ENCODE measurements at regions not wholly inside any gene's neighbourhood (a gene's known extent, or its start where the extent isn't known, plus 50 kb on each side); places are given as distances from the start of the nearest gene placed in this dataset.
"Not testable (repeated sequence)": the region's sequence is repeated elsewhere in the genome, so short reads cannot be mapped to it uniquely, and the experiment has no call there.

- no peak overlapping the region for H3K4me3 Mint-ChIP-seq
- H3K9me3 Mint-ChIP-seq: no peaks in the 10 kb centered on the region
- no peak for ATAC-seq
- no peaks in the 10 kb centered on the region for H3K36me3 Mint-ChIP-seq
- H3K27me3 Mint-ChIP-seq: peaks cover 8 to 16% of the 10 kb centered on the region in 2 donors
- no peak for DNase-seq (ENCODE audit: low spot score)
- H3K27ac Mint-ChIP-seq: no peak overlapping the region
- H3K4me1 Mint-ChIP-seq (ENCODE audit: low read depth in 2 of 2): no peaks in the 10 kb centered on the region
Measured at GRCh38 chr13:91245288-91245687, 102.2 kb upstream of the MIR17HG start.

DNA sequence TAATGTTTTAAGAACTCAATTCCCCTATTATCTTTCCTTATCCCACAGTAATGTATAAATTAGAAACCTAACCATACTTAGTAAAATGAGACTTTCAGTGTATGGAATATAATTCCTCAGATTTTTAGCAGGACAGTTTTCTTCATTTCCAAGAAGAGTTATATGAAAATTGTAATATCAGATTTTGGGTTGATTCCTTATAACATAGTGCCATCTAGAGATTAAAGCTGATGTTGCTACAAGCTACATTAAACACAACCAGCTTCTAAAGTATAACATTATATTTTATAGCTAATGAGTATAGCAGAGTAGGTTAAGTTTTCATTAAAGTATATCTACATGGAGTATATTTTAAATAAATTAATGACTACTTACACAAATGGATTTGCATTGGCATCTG lies 99.7 kb upstream of the MIR17HG start:
- Mint-ChIP-seq H3K9me3 (no peaks in the 10 kb centered on the region), H3K4me3 (no peak overlapping the region)
- no peak for ATAC-seq

GRCh38 chr13:91248249-91248648 lies 99.2 kb upstream of the MIR17HG start:
- H3K9me3 Mint-ChIP-seq: no peaks in the 10 kb centered on the region
- no peak overlapping the region for H3K27ac Mint-ChIP-seq
- no peaks in the 10 kb centered on the region for H3K36me3 Mint-ChIP-seq
- no peak overlapping the region for H3K4me3 Mint-ChIP-seq
- H3K4me1 Mint-ChIP-seq (ENCODE audit: low read depth in 2 of 2): no peaks in the 10 kb centered on the region
- peaks cover 8 to 16% of the 10 kb centered on the region in 2 donors for H3K27me3 Mint-ChIP-seq
- ATAC-seq (no peak), DNase-seq (ENCODE audit: low spot score) (no peak)

More for the DNA sequence above, 99.7 kb upstream of the MIR17HG start:
- Mint-ChIP-seq H3K36me3 (no peaks in the 10 kb centered on the region), H3K27ac (no peak overlapping the region), H3K4me1 (ENCODE audit: low read depth in 2 of 2) (no peaks in the 10 kb centered on the region), H3K27me3 (peaks cover 8 to 16% of the 10 kb centered on the region in 2 donors)
- DNase-seq (ENCODE audit: low spot score): no peak

DNA sequence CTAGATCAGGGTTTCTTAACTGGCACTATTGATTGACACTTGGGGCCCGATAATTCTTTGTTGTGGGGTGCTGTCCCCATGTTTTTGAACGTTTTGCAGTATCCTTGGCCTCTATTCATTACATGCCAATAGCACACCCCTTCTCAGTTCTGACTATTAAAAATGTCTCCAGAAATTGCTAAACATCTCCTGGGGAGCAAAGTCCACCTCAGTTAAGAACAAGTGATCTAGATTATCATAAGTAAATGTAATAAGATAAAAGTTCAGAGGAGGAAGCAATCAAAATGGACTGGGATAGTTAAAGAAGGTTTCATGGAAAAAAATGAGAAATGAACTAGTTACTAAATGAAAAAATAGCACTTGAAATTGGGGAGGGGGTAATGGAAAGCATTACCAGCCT lies 98.1 kb upstream of the MIR17HG start:
- no peak overlapping the region for H3K27ac Mint-ChIP-seq

DNA sequence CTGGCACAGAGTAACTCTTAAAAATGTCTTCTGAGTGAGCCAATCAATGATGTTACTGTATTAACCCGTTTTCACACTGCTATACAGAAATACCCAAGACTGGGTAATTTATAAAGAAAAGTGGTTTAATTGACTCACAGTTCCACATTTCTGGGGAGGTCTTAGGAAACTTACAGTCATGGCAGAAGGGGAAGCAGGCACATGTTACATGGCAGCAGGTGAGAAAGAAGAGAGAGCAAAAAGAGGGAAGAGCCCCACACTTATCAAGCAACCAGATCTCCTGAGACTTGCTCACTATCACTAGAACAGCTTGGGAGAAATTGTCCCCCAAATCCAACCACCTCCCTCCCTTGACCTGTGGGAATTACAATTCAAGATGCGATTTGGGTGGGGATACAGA lies 97.6 kb upstream of the MIR17HG start:
- ATAC-seq (no peak), DNase-seq (ENCODE audit: low spot score) (no peak)
- peaks cover 8 to 16% of the 10 kb centered on the region in 2 donors for H3K27me3 Mint-ChIP-seq
- no peak overlapping the region for H3K27ac Mint-ChIP-seq
- H3K9me3 Mint-ChIP-seq: no peaks in the 10 kb centered on the region
- H3K4me3 Mint-ChIP-seq: no peak overlapping the region
- H3K36me3 Mint-ChIP-seq: no peaks in the 10 kb centered on the region
- H3K4me1 Mint-ChIP-seq (ENCODE audit: low read depth in 2 of 2): no peaks in the 10 kb centered on the region

More for the DNA sequence above, 98.1 kb upstream of the MIR17HG start:
- Mint-ChIP-seq H3K36me3 (no peaks in the 10 kb centered on the region), H3K9me3 (no peaks in the 10 kb centered on the region), H3K4me1 (ENCODE audit: low read depth in 2 of 2) (no peaks in the 10 kb centered on the region), H3K27me3 (peaks cover 8 to 16% of the 10 kb centered on the region in 2 donors), H3K4me3 (no peak overlapping the region)
- no peak for DNase-seq (ENCODE audit: low spot score)
- ATAC-seq: no peak

DNA sequence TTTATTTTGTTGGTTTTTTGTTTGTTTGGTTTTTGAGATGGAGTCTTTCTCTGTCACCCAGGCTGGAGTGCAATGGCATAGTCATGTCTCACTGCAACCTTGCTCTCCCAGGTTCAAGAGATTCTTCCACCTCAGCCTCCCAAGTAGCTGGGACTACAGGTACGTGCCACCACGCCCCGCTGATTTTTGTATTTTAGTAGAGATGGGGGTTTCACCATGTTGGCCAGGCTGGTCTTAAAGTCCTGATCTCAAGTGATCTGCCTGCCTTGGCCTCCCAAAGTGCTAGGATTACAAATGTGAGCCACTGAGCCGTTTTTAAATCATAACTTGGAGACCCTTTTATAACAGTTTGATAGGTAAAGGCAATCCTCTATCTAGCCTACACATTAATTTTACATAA lies 95.9 kb upstream of the MIR17HG start:
- not testable (repeated sequence) for ATAC-seq; H3K27ac Mint-ChIP-seq; H3K9me3 Mint-ChIP-seq; H3K4me1 Mint-ChIP-seq (ENCODE audit: low read depth in 2 of 2); H3K4me3 Mint-ChIP-seq; H3K36me3 Mint-ChIP-seq; DNase-seq (ENCODE audit: low spot score)
- peaks cover 3 to 16% of the 10 kb centered on the region in 2 donors for H3K27me3 Mint-ChIP-seq

DNA sequence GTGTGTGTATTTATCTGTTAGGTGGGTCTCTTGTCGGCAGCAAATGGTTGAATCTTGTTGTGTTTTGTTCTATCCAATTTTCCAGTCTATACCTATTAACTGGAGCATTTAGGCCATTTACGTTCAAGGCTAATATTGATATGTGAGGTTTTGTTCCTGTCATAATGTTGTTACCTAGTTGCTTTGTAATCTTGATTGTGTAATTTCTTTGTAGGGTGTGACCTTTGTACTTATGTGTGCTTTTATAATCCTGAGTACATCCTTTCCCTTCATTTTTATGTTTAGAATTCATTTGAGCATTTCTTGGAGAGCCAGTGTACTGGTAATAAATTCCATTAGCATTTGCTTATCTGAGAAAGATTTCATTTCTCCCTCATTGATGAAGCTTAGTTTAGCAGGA lies 83.0 kb upstream of the MIR17HG start:
- Mint-ChIP-seq H3K4me3 (no peak overlapping the region), H3K9me3 (peaks cover 16% of the 10 kb centered on the region), H3K27me3 (no peaks in the 10 kb centered on the region), H3K27ac (no peak overlapping the region), H3K36me3 (peaks cover 8% of the 10 kb centered on the region), H3K4me1 (ENCODE audit: low read depth in 2 of 2) (no peaks in the 10 kb centered on the region)
- DNase-seq (ENCODE audit: low spot score) (no peak), ATAC-seq (no peak)

- Mint-ChIP-seq H3K9me3 (peaks cover 11% of the 10 kb centered on the region), H3K36me3 (peaks cover 8% of the 10 kb centered on the region), H3K4me3 (no peak overlapping the region), H3K4me1 (ENCODE audit: low read depth in 2 of 2) (no peaks in the 10 kb centered on the region), H3K27me3 (no peaks in the 10 kb centered on the region), H3K27ac (no peak overlapping the region)
- no peak for ATAC-seq
- DNase-seq (ENCODE audit: low spot score): no peak
Measured at GRCh38 chr13:91269237-91269636, 78.2 kb upstream of the MIR17HG start.

- peaks cover 0 to 2% of the 10 kb centered on the region in 2 donors for H3K27me3 Mint-ChIP-seq
- no peak for DNase-seq (ENCODE audit: low spot score)
- no peak for ATAC-seq
- no peak overlapping the region for H3K27ac Mint-ChIP-seq
- peaks cover 7% of the 10 kb centered on the region for H3K9me3 Mint-ChIP-seq
- no peaks in the 10 kb centered on the region for H3K4me1 Mint-ChIP-seq (ENCODE audit: low read depth in 2 of 2)
- peaks cover 8% of the 10 kb centered on the region for H3K36me3 Mint-ChIP-seq
- no peak overlapping the region for H3K4me3 Mint-ChIP-seq
Measured at GRCh38 chr13:91270031-91270430, 77.5 kb upstream of the MIR17HG start.

- DNase-seq (ENCODE audit: low spot score) (no peak), ATAC-seq (no peak)
- Mint-ChIP-seq H3K9me3 (no peaks in the 10 kb centered on the region), H3K4me3 (no peak overlapping the region), H3K36me3 (no peaks in the 10 kb centered on the region), H3K4me1 (ENCODE audit: low read depth in 2 of 2) (no peaks in the 10 kb centered on the region), H3K27me3 (peaks cover 0 to 13% of the 10 kb centered on the region in 2 donors), H3K27ac (no peak overlapping the region)
Measured at GRCh38 chr13:91272235-91272777, 75.2 kb upstream of the MIR17HG start.

DNA sequence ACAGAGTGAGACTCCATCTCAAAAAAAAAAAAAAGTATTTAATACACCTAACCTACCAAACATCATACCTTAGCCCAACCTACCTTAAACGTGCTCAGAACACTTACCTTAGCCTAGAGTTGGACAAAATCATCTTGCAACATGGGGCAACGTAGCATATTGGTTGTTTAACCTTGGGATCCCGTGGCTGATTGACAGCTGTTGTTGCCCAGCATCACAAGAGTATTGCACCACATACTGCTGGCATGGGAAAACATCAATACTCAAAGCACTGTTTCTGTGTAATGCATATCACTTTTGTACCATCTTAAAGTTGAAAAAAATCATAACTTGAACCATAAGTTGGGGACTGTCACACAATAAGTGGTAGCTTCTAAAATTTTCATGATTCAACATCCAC lies 73.8 kb upstream of the MIR17HG start:
- no peaks in the 10 kb centered on the region for H3K36me3 Mint-ChIP-seq
- no peak overlapping the region for H3K4me3 Mint-ChIP-seq
- DNase-seq (ENCODE audit: low spot score): no peak
- H3K4me1 Mint-ChIP-seq (ENCODE audit: low read depth in 2 of 2): no peaks in the 10 kb centered on the region
- H3K27ac Mint-ChIP-seq: no peak overlapping the region
- peaks cover 3% of the 10 kb centered on the region for H3K9me3 Mint-ChIP-seq
- ATAC-seq: no peak
- peaks cover 0 to 18% of the 10 kb centered on the region in 2 donors for H3K27me3 Mint-ChIP-seq

DNA sequence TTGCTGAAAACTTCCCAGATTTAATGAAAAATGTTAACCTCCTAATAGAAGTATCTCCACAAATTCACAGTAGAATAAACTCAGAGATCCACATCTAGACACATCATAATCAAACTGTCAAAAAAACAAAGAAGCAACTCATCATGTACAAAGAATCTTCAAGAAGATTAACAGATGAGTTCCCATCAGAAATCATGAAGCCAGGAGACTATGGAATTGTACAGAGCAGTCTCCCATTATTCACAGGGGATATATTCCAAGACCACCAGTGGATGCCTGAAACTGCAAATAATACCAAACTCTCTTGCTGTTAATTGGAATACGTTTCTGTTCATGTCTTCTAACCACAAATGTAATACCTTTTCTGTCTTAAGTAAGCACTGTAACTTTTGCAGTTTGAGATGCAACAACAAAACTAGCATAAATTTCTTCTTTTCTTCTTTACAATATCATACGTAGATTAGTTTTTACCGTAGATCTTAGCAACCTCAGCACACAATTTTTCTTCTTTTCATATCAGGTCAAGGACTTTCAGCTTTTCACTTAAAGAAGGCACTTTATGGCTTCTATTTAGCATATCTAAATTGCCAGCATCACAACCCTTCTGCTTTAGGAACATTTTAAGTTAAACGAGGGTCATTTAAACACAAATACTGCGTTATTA lies 70.3 kb upstream of the MIR17HG start:
- DNase-seq (ENCODE audit: low spot score) (no peak), ATAC-seq (no peak)
- Mint-ChIP-seq H3K27me3 (peaks cover 0 to 18% of the 10 kb centered on the region in 2 donors), H3K27ac (no peak overlapping the region), H3K4me3 (no peak overlapping the region), H3K9me3 (peaks cover 3% of the 10 kb centered on the region), H3K36me3 (no peaks in the 10 kb centered on the region), H3K4me1 (ENCODE audit: low read depth in 2 of 2) (no peaks in the 10 kb centered on the region)

DNA sequence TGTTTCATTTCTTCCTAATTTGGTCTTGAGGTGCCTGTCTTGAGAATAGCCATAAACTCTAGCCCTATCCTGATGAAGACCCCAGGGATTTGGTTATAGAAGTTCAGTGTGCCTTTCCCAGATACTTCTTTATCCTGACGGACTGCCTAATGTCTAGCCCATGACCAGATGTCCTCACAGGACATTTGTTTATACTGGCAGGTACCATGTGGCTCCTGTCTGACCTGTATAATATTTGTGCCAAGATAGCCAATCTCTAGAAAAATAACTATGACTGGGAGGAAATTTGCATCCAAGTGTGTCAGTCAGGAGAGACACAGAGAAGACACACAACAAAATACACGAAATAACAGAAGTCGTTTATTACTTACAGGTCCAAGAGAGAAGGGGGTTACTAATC lies 69.2 kb upstream of the MIR17HG start:
- Mint-ChIP-seq H3K4me3 (no peak overlapping the region), H3K4me1 (ENCODE audit: low read depth in 2 of 2) (no peaks in the 10 kb centered on the region), H3K27me3 (peaks cover 0 to 18% of the 10 kb centered on the region in 2 donors), H3K9me3 (peaks cover 3% of the 10 kb centered on the region), H3K27ac (no peak overlapping the region), H3K36me3 (no peaks in the 10 kb centered on the region)
- ATAC-seq (no peak), DNase-seq (ENCODE audit: low spot score) (no peak)

DNA sequence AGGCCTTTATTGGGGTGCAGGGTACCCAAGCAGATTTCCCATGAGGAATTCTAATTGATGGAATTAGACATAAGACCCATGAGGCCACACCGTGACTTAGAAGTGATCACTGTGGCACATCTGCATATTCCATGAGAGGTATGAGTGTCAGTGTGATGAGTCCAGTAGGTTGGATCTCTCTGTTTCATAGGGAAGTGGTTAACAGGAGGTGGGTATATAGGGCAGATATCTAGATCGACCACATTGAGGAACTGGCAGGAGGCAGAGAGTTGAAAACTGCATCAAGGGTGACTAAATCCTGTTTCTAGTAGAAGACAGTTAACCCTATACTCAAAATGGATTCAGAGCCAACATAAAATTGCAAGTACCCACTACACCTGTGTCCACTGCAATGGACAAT lies 68.6 kb upstream of the MIR17HG start:
- Mint-ChIP-seq H3K4me1 (ENCODE audit: low read depth in 2 of 2) (no peaks in the 10 kb centered on the region), H3K4me3 (no peak overlapping the region), H3K27me3 (peaks cover 0 to 20% of the 10 kb centered on the region in 2 donors), H3K27ac (no peak overlapping the region), H3K9me3 (peaks cover 3% of the 10 kb centered on the region), H3K36me3 (no peaks in the 10 kb centered on the region)
- ATAC-seq (no peak), DNase-seq (ENCODE audit: low spot score) (no peak)

GRCh38 chr13:91280801-91281200 lies 66.7 kb upstream of the MIR17HG start:
- Mint-ChIP-seq H3K4me1 (ENCODE audit: low read depth in 2 of 2) (no peaks in the 10 kb centered on the region), H3K27me3 (peaks cover 2 to 19% of the 10 kb centered on the region in 2 donors), H3K4me3 (no peak overlapping the region), H3K27ac (no peak overlapping the region), H3K9me3 (peaks cover 6% of the 10 kb centered on the region), H3K36me3 (no peaks in the 10 kb centered on the region)
- ATAC-seq (no peak), DNase-seq (ENCODE audit: low spot score) (no peak)

All from natural killer cell treated with Interleukin-12 subunit alpha and Interleukin-12 subunit beta and Interleukin-15 and Interleukin-18, amount 100 ng/mL, for 72 hours (primary cell).